ENCODE measurements at regions not wholly inside any gene's neighbourhood (a gene's known extent, or its start where the extent isn't known, plus 50 kb on each side); places are given as distances from the start of the nearest gene placed in this dataset.
A peak's percentile ranks its signal among the peaks of the same experiment; 100 is the strongest.

GRCh38 chr9:23582836-23583235, 243.2 kb downstream of the ELAVL2 start:
- Histone ChIP-seq H3K4me1 (ENCODE audit: control insufficient read depth in 1 of 2, low read depth in 2 of 2) (peaks cover 0 to 8% of the 10 kb centered on the region in 2 donors), H3K9me3 (no peaks in the 10 kb centered on the region), H3K27me3 (replicated peaks; ENCODE audit: insufficient read depth) (no peaks in the 10 kb centered on the region), H3K4me3 (no peak overlapping the region), H3K27ac (no peak overlapping the region), H3K36me3 (no peaks in the 10 kb centered on the region)
- TF ChIP-seq, protein P1, sequence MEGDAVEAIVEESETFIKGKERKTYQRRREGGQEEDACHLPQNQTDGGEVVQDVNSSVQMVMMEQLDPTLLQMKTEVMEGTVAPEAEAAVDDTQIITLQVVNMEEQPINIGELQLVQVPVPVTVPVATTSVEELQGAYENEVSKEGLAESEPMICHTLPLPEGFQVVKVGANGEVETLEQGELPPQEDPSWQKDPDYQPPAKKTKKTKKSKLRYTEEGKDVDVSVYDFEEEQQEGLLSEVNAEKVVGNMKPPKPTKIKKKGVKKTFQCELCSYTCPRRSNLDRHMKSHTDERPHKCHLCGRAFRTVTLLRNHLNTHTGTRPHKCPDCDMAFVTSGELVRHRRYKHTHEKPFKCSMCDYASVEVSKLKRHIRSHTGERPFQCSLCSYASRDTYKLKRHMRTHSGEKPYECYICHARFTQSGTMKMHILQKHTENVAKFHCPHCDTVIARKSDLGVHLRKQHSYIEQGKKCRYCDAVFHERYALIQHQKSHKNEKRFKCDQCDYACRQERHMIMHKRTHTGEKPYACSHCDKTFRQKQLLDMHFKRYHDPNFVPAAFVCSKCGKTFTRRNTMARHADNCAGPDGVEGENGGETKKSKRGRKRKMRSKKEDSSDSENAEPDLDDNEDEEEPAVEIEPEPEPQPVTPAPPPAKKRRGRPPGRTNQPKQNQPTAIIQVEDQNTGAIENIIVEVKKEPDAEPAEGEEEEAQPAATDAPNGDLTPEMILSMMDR (IDR thresholded peaks at IDR 0.05): no peak
- ATAC-seq (ENCODE audit: insufficient number of reproducible peaks, low FRiP score, low read depth): no peak
- no peak for DNase-seq (ENCODE audit: low spot score)

- Histone ChIP-seq H3K4me3 (no peak overlapping the region), H3K9me3 (no peaks in the 10 kb centered on the region), H3K27me3 (replicated peaks; ENCODE audit: insufficient read depth) (no peaks in the 10 kb centered on the region), H3K4me1 (ENCODE audit: control insufficient read depth in 1 of 2, low read depth in 2 of 2) (peaks cover 0 to 15% of the 10 kb centered on the region in 2 donors), H3K27ac (no peak overlapping the region), H3K36me3 (no peaks in the 10 kb centered on the region)
- ATAC-seq (ENCODE audit: insufficient number of reproducible peaks, low FRiP score, low read depth): no peak
- no peak for DNase-seq (ENCODE audit: low spot score)
- TF ChIP-seq, protein P1 (IDR thresholded peaks at IDR 0.05): no peak
These were observed 239.1 kb downstream of the ELAVL2 start for GRCh38 chr9:23586906-23587305.

- DNase-seq (ENCODE audit: low spot score): peak; percentile 3
These were observed 238.6 kb downstream of the ELAVL2 start for GRCh38 chr9:23587433-23587832.

GRCh38 chr9:23587903-23588302, 238.1 kb downstream of the ELAVL2 start:
- no peaks in the 10 kb centered on the region for H3K36me3 ChIP-seq
- DNase-seq (ENCODE audit: low spot score) (no peak), ATAC-seq (ENCODE audit: insufficient number of reproducible peaks, low FRiP score, low read depth) (no peak)
- TF ChIP-seq, protein P1 (IDR thresholded peaks at IDR 0.05): no peak
- H3K4me1 ChIP-seq (ENCODE audit: control insufficient read depth in 1 of 2, low read depth in 2 of 2): peaks cover 0 to 15% of the 10 kb centered on the region in 2 donors
- no peaks in the 10 kb centered on the region for H3K27me3 ChIP-seq (replicated peaks; ENCODE audit: insufficient read depth)
- no peaks in the 10 kb centered on the region for H3K9me3 ChIP-seq
- H3K4me3 ChIP-seq: no peak overlapping the region
- H3K27ac ChIP-seq: no peak overlapping the region

More at GRCh38 chr9:23587433-23587832, 238.6 kb downstream of the ELAVL2 start:
- TF ChIP-seq, protein P1 (IDR thresholded peaks at IDR 0.05): no peak
- Histone ChIP-seq H3K4me1 (ENCODE audit: control insufficient read depth in 1 of 2, low read depth in 2 of 2) (peaks cover 0 to 15% of the 10 kb centered on the region in 2 donors), H3K27ac (no peak overlapping the region), H3K4me3 (no peak overlapping the region), H3K36me3 (no peaks in the 10 kb centered on the region), H3K9me3 (no peaks in the 10 kb centered on the region), H3K27me3 (replicated peaks; ENCODE audit: insufficient read depth) (no peaks in the 10 kb centered on the region)
- ATAC-seq (ENCODE audit: insufficient number of reproducible peaks, low FRiP score, low read depth): no peak

GRCh38 chr9:23590276-23591000, 235.6 kb downstream of the ELAVL2 start:
- H3K9me3 ChIP-seq: no peaks in the 10 kb centered on the region
- ATAC-seq (ENCODE audit: insufficient number of reproducible peaks, low FRiP score, low read depth) (no peak), DNase-seq (ENCODE audit: low spot score) (no peak)
- peak overlapping the region; percentile 58 for H3K4me3 ChIP-seq
- H3K27me3 ChIP-seq (replicated peaks; ENCODE audit: insufficient read depth): no peaks in the 10 kb centered on the region
- no peak overlapping the region for H3K27ac ChIP-seq
- TF ChIP-seq, protein P1 (IDR thresholded peaks at IDR 0.05): no peak
- H3K36me3 ChIP-seq: no peaks in the 10 kb centered on the region
- H3K4me1 ChIP-seq (ENCODE audit: control insufficient read depth in 1 of 2, low read depth in 2 of 2): peaks cover 0 to 15% of the 10 kb centered on the region in 2 donors

Data from thoracic aorta (tissue), 2 donors.